Spleen (tissue), 7 donors: ENCODE measurements at regions not wholly inside any gene's neighbourhood (a gene's known extent, or its start where the extent isn't known, plus 50 kb on each side); places are given as distances from the start of the nearest gene placed in this dataset.

Experiments used
- CTCF ChIP-seq, 11 experiments: fragments of 200-600 bp in 7 of 11; fragments of 450-650 bp in 4 of 11; sonication (generic) in 4 of 11; IDR thresholded peaks in 8 of 11; conservative IDR thresholded peaks in 3 of 11; 1 replicate in 7 of 11; 2 replicates in 4 of 11; pipeline versions ENCODE4 v1.4.0 to v1.8.0; 2016 to 2021; ENCODE audit warnings: antibody characterized with exemption in 11 of 11, inconsistent platforms in 4 of 11, mild to moderate bottlenecking in 1 of 11
- POLR2A ChIP-seq, 3 donors: fragments of 450-650 bp; IDR thresholded peaks; one replicate each; pipeline ENCODE4 v1.5.1; 2017; ENCODE audit warnings: antibody characterized with exemption in 3 of 3, mild to moderate bottlenecking in 1 of 3
- POLR2AphosphoS5 ChIP-seq, 3 donors: sonication (generic); formaldehyde crosslinking; IDR thresholded peaks; one replicate each; pipeline ENCODE4 v1.5.1; 2017; ENCODE audit warnings: antibody characterized with exemption in 3 of 3
- donor health status: DM: no; HTN: no; CAD: no; lungs with moderate emphysema.
- donor health status: DM: no; HTN: no; CAD: no.
- donor health status: DM: no; HTN: no; CAD: no.

- no peak for TF ChIP-seq POLR2A (IDR thresholded peaks at IDR 0.05)
- no peak for TF ChIP-seq CTCF (IDR thresholded peaks at IDR 0.05 in 8 of 11, conservative IDR thresholded peaks at IDR 0.05 in 3 of 11)
- no peak for TF ChIP-seq POLR2AphosphoS5 (IDR thresholded peaks at IDR 0.05)
Observed at GRCh38 chr2:88318071-88318955, 134.2 kb downstream of the FOXI3 start.
